OCI-LY1 (cell line): ENCODE measurements at regions not wholly inside any gene's neighbourhood (a gene's known extent, or its start where the extent isn't known, plus 50 kb on each side); places are given as distances from the start of the nearest gene placed in this dataset.

Experiments
- EZH2 ChIP-seq: fragments of 200-600 bp; sonication (generic), shearing (Covaris generic); IDR thresholded peaks from 2 replicates; pipeline ENCODE4 v1.8.0; 2017; ENCODE audit warnings: borderline replicate concordance, mixed run types, mild to moderate bottlenecking, antibody characterized with exemption, low read length, moderate library complexity, mixed read lengths
- TF ChIP-seq, protein P1 (sequence below): fragments of 200-600 bp; sonication (generic), shearing (Covaris generic); IDR thresholded peaks from 2 replicates; pipeline ENCODE4 v1.5.1; 2017; ENCODE audit warnings: mild to moderate bottlenecking, antibody characterized with exemption, low read length, moderate library complexity, mixed read lengths

DNA sequence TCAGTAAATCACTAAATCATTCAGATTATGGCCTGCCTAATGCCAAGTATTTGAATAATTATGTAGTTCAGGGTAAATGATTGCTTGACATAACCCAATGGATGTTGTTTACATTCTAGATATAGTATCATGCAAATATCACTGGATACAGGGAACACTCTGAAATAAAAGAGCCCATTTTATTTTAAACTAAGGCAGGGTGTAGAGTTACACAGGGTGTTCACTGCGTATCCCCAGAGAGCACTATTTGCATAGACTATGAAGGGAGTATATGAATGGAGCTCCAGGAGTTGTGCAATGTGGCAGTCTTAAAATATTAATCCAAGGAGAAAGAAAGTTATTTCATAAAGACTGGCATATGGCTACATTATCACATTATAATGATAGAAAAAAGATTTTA is 701.1 kb upstream of the KLHL29 start:
- TF ChIP-seq, protein P1, sequence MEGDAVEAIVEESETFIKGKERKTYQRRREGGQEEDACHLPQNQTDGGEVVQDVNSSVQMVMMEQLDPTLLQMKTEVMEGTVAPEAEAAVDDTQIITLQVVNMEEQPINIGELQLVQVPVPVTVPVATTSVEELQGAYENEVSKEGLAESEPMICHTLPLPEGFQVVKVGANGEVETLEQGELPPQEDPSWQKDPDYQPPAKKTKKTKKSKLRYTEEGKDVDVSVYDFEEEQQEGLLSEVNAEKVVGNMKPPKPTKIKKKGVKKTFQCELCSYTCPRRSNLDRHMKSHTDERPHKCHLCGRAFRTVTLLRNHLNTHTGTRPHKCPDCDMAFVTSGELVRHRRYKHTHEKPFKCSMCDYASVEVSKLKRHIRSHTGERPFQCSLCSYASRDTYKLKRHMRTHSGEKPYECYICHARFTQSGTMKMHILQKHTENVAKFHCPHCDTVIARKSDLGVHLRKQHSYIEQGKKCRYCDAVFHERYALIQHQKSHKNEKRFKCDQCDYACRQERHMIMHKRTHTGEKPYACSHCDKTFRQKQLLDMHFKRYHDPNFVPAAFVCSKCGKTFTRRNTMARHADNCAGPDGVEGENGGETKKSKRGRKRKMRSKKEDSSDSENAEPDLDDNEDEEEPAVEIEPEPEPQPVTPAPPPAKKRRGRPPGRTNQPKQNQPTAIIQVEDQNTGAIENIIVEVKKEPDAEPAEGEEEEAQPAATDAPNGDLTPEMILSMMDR, result no peak
- no peak for TF ChIP-seq EZH2
